NT2/D1 (cell line): ENCODE measurements at regions not wholly inside any gene's neighbourhood (a gene's known extent, or its start where the extent isn't known, plus 50 kb on each side); places are given as distances from the start of the nearest gene placed in this dataset.

Source experiments
- SUZ12 ChIP-seq: IDR thresholded peaks from 2 replicates; pipeline ENCODE4 v1.6.1; 2011; ENCODE audit not compliant: insufficient read length, insufficient read depth; ENCODE audit errors: extremely low read depth
- YY1 ChIP-seq: IDR thresholded peaks from 2 replicates; pipeline ENCODE4 v1.6.1; 2011; ENCODE audit not compliant: insufficient read length, insufficient read depth
- ZNF274 ChIP-seq: IDR thresholded peaks from 2 replicates; pipeline ENCODE4 v1.6.1; 2011; ENCODE audit warnings: mild to moderate bottlenecking, low read depth, low read length

DNA sequence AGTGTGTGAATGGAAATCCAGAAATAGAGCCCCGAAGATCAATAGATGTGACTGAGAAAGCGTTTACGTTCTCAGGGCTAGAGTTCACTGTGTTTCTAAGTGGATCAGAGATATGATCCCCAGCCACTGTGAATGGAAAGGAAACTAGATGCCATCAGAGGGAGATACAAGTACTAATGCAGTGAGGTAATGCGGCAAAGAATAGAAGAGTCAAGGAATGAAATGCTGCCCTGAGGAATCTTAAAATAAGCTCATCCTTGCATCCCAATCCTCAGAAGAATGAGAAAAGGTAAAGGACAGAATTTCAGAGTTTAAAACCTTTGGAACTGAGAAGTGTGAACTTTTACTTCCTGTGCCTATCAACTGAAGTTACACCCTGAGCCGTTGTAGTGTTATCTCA lies 165.5 kb upstream of the ESRRG start:
- TF ChIP-seq ZNF274 = no peak
- TF ChIP-seq YY1 = no peak
- TF ChIP-seq SUZ12 = no peak
